T47D (cell line): ENCODE measurements at regions not wholly inside any gene's neighbourhood (a gene's known extent, or its start where the extent isn't known, plus 50 kb on each side); places are given as distances from the start of the nearest gene placed in this dataset.

Source experiments
- DNase-seq, 2 experiments: peaks; one replicate each; pipeline versions ENCODE4 v3.0.0 to v3.0.0-alpha.2; 2011 to 2012; ENCODE audit warnings: low read depth in 1 of 2, low spot score in 1 of 2
- JUND ChIP-seq: IDR thresholded peaks from 2 replicates; pipeline ENCODE4 v1.6.1; 2012; ENCODE audit warnings: low read depth
- in situ Hi-C: cut with HindIII; loops from 2 replicates; pipeline ENCODE4 v1.10.0; 2016; ENCODE audit warnings: low sequenced_read_pairs, low pct_unique_long_range_greater_than_20kb

DNA sequence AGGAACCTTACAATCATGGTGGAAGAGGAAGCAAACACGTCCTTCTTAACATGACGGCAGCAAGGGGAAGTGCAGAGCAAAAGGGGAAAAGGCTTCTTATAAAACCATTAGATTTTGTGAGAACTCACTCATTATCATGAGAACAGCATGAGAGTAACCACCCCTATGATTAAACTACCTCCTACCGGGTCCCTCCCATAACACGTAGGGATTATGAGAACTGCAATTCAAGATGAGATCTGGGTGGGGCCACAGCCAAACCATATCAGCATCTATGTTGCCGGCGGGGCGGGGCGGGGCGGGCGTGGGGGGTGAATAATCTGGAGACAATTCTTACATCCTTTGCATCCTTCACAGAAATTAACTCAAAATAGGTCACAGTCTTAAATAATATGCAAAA, 58.8 kb upstream of the GFPT2 start:
- in situ Hi-C loops: no loop called here
- no peak for TF ChIP-seq JUND
- no peak for DNase-seq

DNA sequence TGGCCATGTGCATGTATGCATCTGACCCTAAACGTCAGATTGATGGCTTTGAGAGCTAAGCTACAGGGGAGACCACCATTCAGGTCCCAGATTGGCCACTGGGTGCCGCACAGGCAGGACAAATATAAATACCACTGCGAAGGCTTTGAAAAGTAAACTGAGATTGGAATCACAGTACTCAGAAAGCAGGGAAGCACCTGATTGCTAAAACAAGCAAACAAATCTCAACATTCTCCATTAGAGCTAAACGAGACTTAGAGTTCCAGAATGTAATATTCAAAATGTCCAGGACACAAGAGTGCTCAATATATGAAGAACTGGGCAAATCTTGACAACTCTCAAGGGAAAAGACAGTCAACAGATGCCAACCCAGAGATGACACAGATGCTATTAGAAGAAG, 61.0 kb upstream of the GFPT2 start:
- in situ Hi-C loops: no loop called here
- peak in 1 of 2 experiments; percentile 16 for DNase-seq
- TF ChIP-seq JUND: no peak

DNA sequence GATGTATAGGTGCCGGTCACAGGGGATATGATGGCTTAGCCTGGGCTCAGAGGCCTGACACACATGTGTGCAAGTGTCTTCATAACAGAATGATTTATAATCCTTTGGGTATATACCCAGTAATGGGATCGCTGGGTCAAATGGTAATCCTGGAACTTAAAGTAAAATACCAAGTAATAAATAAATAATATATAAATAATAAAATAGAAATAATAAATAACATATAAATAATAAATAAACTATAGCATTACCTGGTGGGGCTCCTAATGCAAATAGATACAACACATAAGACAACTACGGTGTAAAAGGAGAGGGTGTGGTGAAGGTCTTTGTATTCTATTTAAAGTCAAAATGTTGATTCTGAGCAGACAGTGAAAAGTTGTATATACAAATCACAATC, 68.5 kb upstream of the GFPT2 start:
- TF ChIP-seq JUND: no peak
- in situ Hi-C loops: no loop called here

DNA sequence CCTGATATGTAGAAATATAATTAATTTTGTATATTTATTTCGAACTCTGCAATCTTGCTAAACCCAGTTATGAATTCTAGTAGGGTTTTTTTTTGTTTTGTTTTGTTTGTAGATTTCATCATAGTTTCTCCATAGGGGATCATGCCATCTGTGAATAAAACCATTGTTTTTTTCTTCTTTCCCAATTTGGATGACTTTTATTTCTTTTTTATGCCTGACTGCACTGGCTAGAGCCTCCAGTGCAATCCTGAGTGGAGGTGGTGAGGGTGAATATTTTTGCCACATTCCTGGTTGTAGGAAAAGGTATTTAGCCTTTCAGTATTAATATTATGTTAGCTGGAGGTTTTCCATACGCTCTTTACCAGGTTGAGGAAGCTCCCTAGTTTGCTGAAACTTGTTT, 70.0 kb upstream of the GFPT2 start:
- in situ Hi-C loops: no loop called here
- no peak for TF ChIP-seq JUND

More for the DNA sequence above, 68.5 kb upstream of the GFPT2 start:
- no peak for DNase-seq

DNA sequence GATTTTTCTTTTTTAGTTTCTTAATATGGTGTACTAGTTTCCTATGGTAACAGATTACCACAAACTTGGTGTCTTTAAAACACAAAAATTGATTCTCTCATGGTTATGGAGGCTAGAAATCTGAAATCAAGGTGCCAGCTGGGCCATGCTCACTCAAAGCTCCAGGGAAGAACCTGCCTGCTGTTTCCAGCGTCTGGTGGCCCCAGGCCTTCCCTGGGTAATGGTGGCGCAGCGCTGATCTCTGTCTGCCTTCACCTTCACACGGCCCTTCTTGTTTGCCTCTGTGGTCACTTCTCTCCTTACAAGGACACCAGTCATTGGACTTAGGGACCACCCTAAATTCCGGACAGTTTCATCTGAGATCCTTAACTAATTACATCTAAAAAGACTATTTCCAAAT, 70.5 kb upstream of the GFPT2 start:
- in situ Hi-C loops: no loop called here
- no peak for DNase-seq
- TF ChIP-seq JUND: no peak

More for the DNA sequence above, 70.0 kb upstream of the GFPT2 start:
- DNase-seq: no peak

DNA sequence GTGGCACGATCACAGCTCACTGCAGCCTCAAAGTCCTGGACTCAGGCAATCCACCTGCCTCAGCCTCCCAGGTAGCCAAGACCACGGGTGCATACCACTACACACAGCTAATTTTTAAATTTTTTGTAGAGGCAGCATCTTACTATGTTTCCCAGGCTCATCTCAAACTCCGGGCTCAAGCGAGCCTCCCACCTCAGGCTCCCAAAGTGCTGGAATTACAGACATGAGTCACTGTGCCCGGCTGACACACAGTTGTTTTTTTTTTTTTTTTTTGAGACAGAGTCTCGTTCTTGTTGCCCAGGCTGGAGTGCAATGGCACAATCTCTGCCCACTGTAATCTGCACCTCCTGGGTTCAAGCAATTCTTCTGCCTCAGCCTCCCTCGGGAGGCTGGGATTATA, 70.1 kb upstream of the CNOT6 start:
- in situ Hi-C loops: no loop called here
- no peak for DNase-seq
- no peak for TF ChIP-seq JUND

DNA sequence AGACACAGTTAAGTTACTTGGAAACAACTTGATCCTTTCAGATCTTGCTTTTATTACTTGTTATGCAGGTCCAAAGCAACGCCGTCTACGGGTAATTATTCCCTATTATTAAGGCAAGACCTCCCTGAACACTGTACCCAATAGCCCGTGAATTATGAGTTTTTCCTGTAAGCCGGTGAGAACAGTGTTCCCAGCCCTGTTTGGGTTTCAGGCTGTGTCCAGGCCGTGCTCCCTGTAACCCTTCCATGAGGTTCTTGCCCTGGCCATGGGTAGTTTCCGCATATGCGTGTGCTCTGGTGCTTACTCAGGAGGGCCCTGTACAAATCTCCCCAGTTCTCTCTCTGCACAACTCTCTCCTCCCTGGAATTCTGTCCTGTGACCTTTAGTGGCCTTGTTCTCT, 65.6 kb upstream of the CNOT6 start:
- DNase-seq: no peak
- no peak for TF ChIP-seq JUND
- in situ Hi-C loops: no loop called here

DNA sequence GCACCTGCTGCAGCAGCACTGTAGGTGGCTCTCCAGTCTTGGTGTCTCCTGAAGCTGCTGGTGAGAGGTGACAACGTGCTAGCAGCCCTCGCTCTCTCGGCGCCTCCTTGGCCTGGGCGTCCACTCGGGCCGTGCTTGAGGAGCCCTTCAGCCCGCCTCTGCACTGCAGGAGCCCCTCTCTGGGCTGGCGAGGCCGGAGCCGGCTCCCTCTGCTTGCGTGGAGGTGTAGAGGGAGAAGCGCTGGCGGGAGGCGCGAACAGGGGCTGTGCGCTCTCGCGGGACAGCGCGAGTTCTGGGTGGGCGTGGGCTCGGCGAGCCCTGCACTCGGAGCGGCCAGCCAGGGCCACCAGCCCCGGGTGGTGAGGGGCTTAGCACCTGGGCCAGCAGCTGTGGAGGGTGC, 62.2 kb upstream of the CNOT6 start:
- no peak for TF ChIP-seq JUND
- no peak for DNase-seq
- in situ Hi-C loops: no loop called here

DNA sequence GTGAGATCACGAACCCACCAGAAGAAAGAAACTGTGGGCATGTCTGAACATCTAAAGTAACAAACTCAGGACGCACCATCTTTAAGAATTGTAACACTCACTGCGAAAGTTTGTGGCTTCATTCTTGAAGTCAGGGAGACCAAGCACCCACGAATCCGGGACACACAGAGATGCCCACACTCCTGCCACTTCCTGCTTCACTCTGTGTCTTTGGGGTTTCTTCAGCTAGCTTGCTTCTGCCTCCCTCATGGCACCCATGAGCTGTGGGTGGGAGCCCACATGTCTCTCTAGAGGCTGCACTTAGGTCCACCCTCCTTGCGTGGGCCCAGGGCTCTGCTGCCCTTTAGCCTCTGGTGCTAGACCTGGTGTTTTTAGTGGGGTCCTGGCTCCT, 61.2 kb upstream of the CNOT6 start:
- in situ Hi-C loops: no loop called here
- DNase-seq: no peak
- no peak for TF ChIP-seq JUND

DNA sequence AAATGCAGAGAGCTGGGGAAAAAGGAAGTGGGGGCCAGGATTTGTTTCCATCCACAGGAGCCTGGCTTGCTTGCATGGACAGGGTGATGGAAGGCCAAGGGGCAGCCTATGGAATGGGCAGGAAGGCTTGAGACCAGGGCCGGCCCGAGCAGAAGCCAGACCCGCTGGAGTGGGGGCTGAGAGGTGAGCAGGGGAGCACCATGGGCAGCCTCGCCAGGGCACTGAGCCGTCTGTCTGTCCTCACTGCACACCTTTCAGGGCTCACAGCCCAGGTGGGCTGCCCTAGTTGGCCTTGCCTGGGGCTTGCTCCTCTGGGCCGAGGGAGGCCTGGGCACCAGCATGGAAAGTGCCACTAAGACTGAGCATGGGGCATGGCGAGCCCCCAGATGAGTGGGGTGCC, 58.6 kb upstream of the CNOT6 start:
- no peak for TF ChIP-seq JUND
- in situ Hi-C loops: no loop called here
- no peak for DNase-seq

DNA sequence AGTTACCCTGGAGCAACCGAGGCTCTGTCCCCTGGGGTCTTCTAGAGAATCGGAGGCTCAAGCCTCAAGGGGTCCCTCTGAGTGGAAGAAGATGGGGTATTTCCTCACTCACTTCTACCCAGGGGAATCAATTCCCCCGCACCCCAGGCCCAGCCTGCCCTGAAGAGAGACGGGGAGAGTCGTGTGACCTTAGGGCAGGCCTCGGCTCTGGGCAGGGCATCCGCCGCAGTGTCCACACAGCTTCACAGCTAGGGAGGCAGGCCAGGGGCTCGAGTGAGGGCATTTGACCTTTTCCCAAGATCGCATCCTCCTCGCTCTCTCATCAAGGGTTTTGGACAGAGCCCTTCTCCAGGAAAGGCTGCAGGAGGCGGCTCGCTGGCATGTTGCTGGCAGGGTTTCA, 57.9 kb upstream of the CNOT6 start:
- in situ Hi-C loops: no loop called here
- DNase-seq: no peak
- TF ChIP-seq JUND: no peak

DNA sequence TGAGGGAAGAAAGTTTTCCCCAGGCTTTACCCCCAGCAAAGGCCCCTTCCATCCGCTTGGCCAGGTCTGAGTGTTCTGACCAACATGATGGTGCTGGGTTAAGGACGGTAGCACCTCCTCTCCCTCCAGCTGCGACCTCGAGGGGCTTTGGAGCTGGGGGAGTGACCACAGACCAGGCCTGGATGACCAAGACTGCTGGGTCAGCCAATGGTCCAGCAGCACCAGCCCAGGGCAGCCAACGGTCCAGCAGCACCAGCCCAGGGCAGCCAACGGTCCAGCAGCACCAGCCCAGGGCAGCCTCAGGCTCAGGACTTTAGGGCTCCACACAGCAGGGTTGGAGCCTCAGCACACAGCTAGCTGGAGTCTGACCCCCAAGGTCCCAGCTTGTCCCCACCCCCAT, 57.2 kb upstream of the CNOT6 start:
- TF ChIP-seq JUND: no peak
- in situ Hi-C loops: no loop called here
- no peak for DNase-seq

DNA sequence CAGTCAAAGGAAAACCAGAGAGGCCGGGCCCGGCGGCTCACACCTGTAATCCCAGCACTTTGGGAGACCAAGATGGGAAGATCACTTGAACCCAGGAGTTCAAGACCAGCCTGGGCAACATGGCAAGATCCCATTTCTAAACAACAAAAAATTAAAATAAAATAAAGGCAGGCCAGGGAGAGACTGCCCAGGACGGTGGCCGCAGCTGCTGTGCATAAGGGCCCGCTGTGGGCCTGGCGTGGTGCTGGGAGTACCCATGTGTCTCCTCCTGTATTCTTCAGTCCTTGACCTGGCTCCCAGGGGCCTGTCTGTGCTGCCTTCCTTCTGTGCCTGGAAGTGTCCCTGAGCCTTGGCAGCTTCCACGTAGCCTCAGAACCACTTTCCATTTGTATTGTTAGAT, 56.8 kb upstream of the CNOT6 start:
- TF ChIP-seq JUND: no peak
- in situ Hi-C loops: no loop called here
- no peak for DNase-seq

DNA sequence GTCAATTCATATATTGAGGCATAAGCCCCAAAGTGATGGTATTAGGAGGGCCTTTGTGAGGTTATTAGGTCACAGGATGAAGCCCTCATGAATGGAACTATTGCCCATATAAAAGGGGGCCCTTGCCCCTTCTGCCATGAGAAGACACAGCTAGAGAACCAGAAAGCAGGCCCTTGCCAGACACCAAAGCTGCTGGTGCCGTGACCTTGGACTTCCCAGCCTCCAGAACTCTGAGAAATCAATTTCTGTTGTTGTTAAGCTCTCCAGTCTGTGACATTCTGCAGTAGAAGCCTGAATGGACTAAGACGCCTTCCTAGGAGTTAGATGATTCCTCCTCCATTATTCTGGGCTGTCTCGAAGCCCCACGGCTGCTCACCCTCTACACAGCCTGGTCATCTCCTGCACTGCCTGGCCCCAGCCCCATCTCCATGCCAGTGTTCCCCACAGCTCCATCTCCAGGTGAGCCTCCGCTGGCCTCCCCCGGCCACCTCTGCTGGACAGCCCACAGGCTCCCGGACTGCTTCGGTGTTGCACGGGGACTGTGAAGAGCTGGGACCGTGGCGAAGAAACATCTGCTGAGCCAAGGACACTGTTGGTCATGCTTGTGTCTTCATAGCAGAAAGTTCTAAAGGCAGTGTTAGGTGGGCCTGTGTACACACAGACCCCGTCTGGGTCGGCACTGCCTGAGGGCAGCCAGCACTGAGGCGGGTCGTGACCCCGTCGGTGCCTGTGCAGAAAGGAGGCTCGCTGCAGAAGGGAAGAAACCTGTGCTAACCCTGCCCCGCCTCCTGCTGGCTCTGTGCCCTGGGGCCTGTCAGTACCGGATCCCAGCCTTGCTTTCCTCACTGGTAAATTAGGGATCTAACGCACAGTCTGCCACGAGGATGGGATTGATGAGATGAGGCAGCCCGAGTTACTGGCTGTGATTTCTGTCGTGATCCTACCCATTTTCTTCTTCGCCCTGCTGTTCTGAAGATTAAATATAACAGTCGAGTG, 55.1 kb upstream of the CNOT6 start:
- peak in 1 of 2 experiments; percentile 21 for DNase-seq
- in situ Hi-C loops: no loop called here
- no peak for TF ChIP-seq JUND
